Astrocyte (in vitro differentiated cells and primary cell): ENCODE measurements at regions not wholly inside any gene's neighbourhood (a gene's known extent, or its start where the extent isn't known, plus 50 kb on each side); places are given as distances from the start of the nearest gene placed in this dataset.

Source experiments
- DNase-seq: peaks from one replicate; pipeline ENCODE4 v3.0.0-alpha.2; 2010; ENCODE audit warnings: low read depth
- FAIRE-seq: peaks from 2 replicates; lab custom pipeline; 2011; peaks lifted over from hg19 to GRCh38; lab: Jason Lieb, UNC
- H2AFZ ChIP-seq: 2 replicates; pipeline ENCODE4 v1.6.0; 2012; ENCODE audit warnings: low read depth, low read length, inconsistent platforms
- H3K27ac ChIP-seq: 2 replicates; pipeline ENCODE4 v1.5.1; 2011; ENCODE audit warnings: low read depth, low read length, inconsistent platforms
- H3K27me3 ChIP-seq: 2 replicates; pipeline ENCODE4 v1.6.0; 2011; ENCODE audit warnings: low read length, inconsistent platforms; ENCODE audit not compliant: insufficient read depth
- H3K36me3 ChIP-seq: 2 replicates; pipeline ENCODE4 v1.5.1; 2011; ENCODE audit warnings: low read length, inconsistent platforms; ENCODE audit not compliant: insufficient read depth
- H3K4me1 ChIP-seq: 2 replicates; pipeline ENCODE4 v1.5.1; 2011; ENCODE audit warnings: low read length, inconsistent platforms; ENCODE audit not compliant: insufficient read depth
- H3K4me2 ChIP-seq: 2 replicates; pipeline ENCODE4 v1.6.0; 2012; ENCODE audit warnings: low read length, inconsistent platforms
- H3K4me3 ChIP-seq: 2 replicates; pipeline ENCODE4 v1.5.1; 2011; ENCODE audit warnings: low read depth, mild to moderate bottlenecking, low read length, inconsistent platforms; ENCODE audit not compliant: insufficient read depth
- H3K79me2 ChIP-seq: 2 replicates; pipeline ENCODE4 v1.6.0; 2012; ENCODE audit warnings: mild to moderate bottlenecking, low read length, inconsistent platforms; ENCODE audit not compliant: insufficient read depth
- H3K9ac ChIP-seq: 2 replicates; pipeline ENCODE4 v1.6.0; 2012; ENCODE audit warnings: mild to moderate bottlenecking, low read length, inconsistent platforms
- H3K9me3 ChIP-seq: 2 replicates; pipeline ENCODE4 v1.5.1; 2012; ENCODE audit warnings: low read depth, mild to moderate bottlenecking, low read length, inconsistent platforms; ENCODE audit not compliant: insufficient read depth
- H4K20me1 ChIP-seq: 2 replicates; pipeline ENCODE4 v1.6.0; 2012; ENCODE audit warnings: low read length, inconsistent platforms; ENCODE audit not compliant: insufficient read depth
- H3K27ac Mint-ChIP-seq: one replicate; pipeline ENCODE4 v1.8.0; 2021; ENCODE audit warnings: mild to moderate bottlenecking, mixed read lengths; ENCODE audit not compliant: unreplicated experiment
- H3K27me3 Mint-ChIP-seq: one replicate; pipeline ENCODE4 v1.8.0; 2021; ENCODE audit warnings: low read depth, mixed read lengths; ENCODE audit not compliant: unreplicated experiment
- H3K36me3 Mint-ChIP-seq: one replicate; pipeline ENCODE4 v1.8.0; 2021; ENCODE audit warnings: low read depth, mixed read lengths; ENCODE audit not compliant: unreplicated experiment
- H3K4me1 Mint-ChIP-seq: one replicate; pipeline ENCODE4 v1.8.0; 2021; ENCODE audit warnings: low read depth, mixed read lengths; ENCODE audit not compliant: unreplicated experiment
- H3K4me3 Mint-ChIP-seq: one replicate; pipeline ENCODE4 v1.8.0; 2021; ENCODE audit warnings: mild to moderate bottlenecking, moderate library complexity, mixed read lengths; ENCODE audit not compliant: unreplicated experiment
- H3K9me3 Mint-ChIP-seq: one replicate; pipeline ENCODE4 v1.8.0; 2021; ENCODE audit warnings: mild to moderate bottlenecking, mixed read lengths; ENCODE audit not compliant: unreplicated experiment
- CTCF ChIP-seq: IDR thresholded peaks from 2 replicates; pipeline ENCODE4 v1.5.1; 2011; ENCODE audit warnings: low read depth, mild to moderate bottlenecking, inconsistent platforms, low read length, moderate library complexity; ENCODE audit not compliant: insufficient read depth
- EZH2 ChIP-seq: IDR thresholded peaks from 2 replicates; pipeline ENCODE4 v1.6.1; 2012; ENCODE audit warnings: mild to moderate bottlenecking, low read length, inconsistent platforms; ENCODE audit not compliant: insufficient read depth

GRCh38 chr4:122065149-122065548 lies 87.0 kb upstream of the BLTP1 start:
- H3K4me3 Mint-ChIP-seq, result no peak overlapping the region
- no peaks in the 10 kb centered on the region for H3K4me1 ChIP-seq
- H3K27ac Mint-ChIP-seq, result no peak overlapping the region
- no peaks in the 10 kb centered on the region for H4K20me1 ChIP-seq
- H3K9ac ChIP-seq, result no peak overlapping the region
- no peaks in the 10 kb centered on the region for H3K36me3 ChIP-seq
- DNase-seq (no peak), FAIRE-seq (no peak)
- H3K36me3 Mint-ChIP-seq, result no peaks in the 10 kb centered on the region
- TF ChIP-seq CTCF (no peak), EZH2 (no peak)
- no peak overlapping the region for H2AFZ ChIP-seq
- H3K79me2 ChIP-seq, result no peaks in the 10 kb centered on the region
- no peaks in the 10 kb centered on the region for H3K27me3 ChIP-seq
- H3K9me3 Mint-ChIP-seq, result no peaks in the 10 kb centered on the region
- H3K4me3 ChIP-seq, result no peak overlapping the region
- no peaks in the 10 kb centered on the region for H3K27me3 Mint-ChIP-seq
- H3K27ac ChIP-seq, result no peak overlapping the region
- no peaks in the 10 kb centered on the region for H3K4me1 Mint-ChIP-seq
- H3K4me2 ChIP-seq, result no peak overlapping the region
- no peaks in the 10 kb centered on the region for H3K9me3 ChIP-seq

- Histone ChIP-seq H3K27ac (no peak overlapping the region), H3K4me2 (no peak overlapping the region), H2AFZ (no peak overlapping the region), H3K4me3 (no peak overlapping the region), H3K79me2 (no peaks in the 10 kb centered on the region), H3K4me1 (no peaks in the 10 kb centered on the region), H4K20me1 (no peaks in the 10 kb centered on the region), H3K36me3 (no peaks in the 10 kb centered on the region), H3K9me3 (no peaks in the 10 kb centered on the region), H3K9ac (no peak overlapping the region), H3K27me3 (no peaks in the 10 kb centered on the region)
- no peak overlapping the region for H3K4me3 Mint-ChIP-seq
- no peaks in the 10 kb centered on the region for H3K36me3 Mint-ChIP-seq
- H3K9me3 Mint-ChIP-seq, result no peaks in the 10 kb centered on the region
- FAIRE-seq (no peak), DNase-seq (no peak)
- peaks cover 4% of the 10 kb centered on the region for H3K4me1 Mint-ChIP-seq
- H3K27me3 Mint-ChIP-seq, result no peaks in the 10 kb centered on the region
- no peak overlapping the region for H3K27ac Mint-ChIP-seq
- TF ChIP-seq CTCF (no peak), EZH2 (no peak)
Observed at GRCh38 chr4:122053186-122053585, 98.9 kb upstream of the BLTP1 start.

- no peak for FAIRE-seq
- no peaks in the 10 kb centered on the region for H3K27me3 Mint-ChIP-seq
Observed at GRCh38 chr4:122052677-122053076, 99.5 kb upstream of the BLTP1 start.

More at GRCh38 chr4:122052677-122053076, 99.5 kb upstream of the BLTP1 start:
- Histone ChIP-seq H3K79me2 (no peaks in the 10 kb centered on the region), H3K9me3 (no peaks in the 10 kb centered on the region), H3K36me3 (no peaks in the 10 kb centered on the region), H3K27ac (no peak overlapping the region), H3K4me1 (no peaks in the 10 kb centered on the region), H3K4me3 (no peak overlapping the region), H3K9ac (no peak overlapping the region), H3K27me3 (no peaks in the 10 kb centered on the region), H2AFZ (no peak overlapping the region), H3K4me2 (no peak overlapping the region), H4K20me1 (no peaks in the 10 kb centered on the region)
- H3K4me3 Mint-ChIP-seq, result no peak overlapping the region
- peak; percentile 1 for DNase-seq
- no peaks in the 10 kb centered on the region for H3K9me3 Mint-ChIP-seq
- H3K27ac Mint-ChIP-seq, result no peak overlapping the region
- no peak for TF ChIP-seq CTCF
- TF ChIP-seq EZH2, result no peak
- peaks cover 4% of the 10 kb centered on the region for H3K4me1 Mint-ChIP-seq
- H3K36me3 Mint-ChIP-seq, result no peaks in the 10 kb centered on the region
